T-helper 1 cell treated with Interleukin-12 subunit alpha and Interleukin-12 subunit beta and Interleukin-4 antibody, amounts not matched to agents 30 ng/mL and 1 ng/mL, for 36 hours (primary cell): ENCODE measurements at regions not wholly inside any gene's neighbourhood (a gene's known extent, or its start where the extent isn't known, plus 50 kb on each side); places are given as distances from the start of the nearest gene placed in this dataset.

ENCODE experiments used
- intact Hi-C: fragments of 100-400 bp; cut with micrococcal nuclease; formaldehyde crosslinking; loops from one replicate; pipeline ENCODE4 v1.15.1; 2024

DNA sequence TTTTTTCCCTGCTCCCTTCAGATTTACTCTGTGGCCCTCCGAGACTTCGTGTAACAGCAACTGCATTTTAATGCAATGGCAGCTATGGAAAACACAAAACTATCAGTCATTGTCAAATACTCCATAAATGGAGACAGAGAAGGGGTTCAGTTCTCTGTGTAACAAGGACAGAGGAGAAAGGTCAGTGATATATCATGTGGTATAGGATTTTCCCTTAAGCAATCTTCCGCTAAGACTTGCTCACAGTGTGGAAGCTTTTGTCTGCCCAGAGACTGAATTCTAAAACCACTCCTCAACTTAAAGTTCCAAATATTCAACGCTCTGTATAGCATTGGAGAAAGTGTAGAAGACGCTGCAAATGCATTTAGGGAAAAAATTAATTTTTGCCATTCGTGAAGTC, 111.3 kb upstream of the EDNRB start:
- intact Hi-C loops, result loop anchor here (10.0 kb wide), 2 partner anchors 335 to 1045 kb away; partner anchors contain the start of gene SLAIN1

DNA sequence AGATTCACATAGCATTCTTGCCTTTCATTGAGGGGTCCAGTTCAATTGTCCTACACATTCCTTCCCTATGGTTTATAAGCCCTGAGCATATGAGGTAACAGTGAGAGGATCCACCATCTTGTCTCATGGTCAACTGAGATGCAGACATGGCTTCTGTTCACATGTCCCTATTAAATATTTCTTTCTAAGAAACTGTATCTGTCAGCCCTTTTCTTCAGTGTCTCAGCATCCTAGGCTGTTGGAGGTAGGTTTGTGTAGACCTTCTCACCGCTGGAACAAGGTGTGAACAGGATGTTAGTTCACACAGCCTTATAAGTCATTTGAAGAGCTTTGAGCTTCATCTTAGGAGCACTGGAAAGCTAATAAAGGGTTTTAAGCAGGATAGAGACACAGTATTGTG, 110.3 kb upstream of the EDNRB start:
- intact Hi-C loops, result loop anchor here (10.0 kb wide), 2 partner anchors 334 to 1044 kb away; partner anchors contain the start of gene SLAIN1

DNA sequence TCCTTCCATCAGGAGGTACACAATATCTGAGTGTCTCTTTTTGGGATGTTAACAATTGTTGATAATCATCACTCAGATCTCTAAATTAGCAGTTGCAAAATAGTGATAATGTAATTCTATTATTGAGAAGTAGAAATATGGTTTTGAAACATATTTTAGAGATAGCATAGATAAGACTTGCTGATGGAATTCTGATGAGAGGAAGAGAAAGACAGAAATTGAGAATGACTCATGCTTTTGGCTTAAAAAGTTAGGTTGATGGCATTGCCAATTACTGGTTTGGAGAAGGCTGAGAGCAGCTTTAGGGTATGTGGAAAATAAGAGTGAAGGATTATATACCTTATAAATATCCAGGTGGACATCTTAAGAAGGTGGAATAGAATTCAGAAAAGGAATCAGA, 106.4 kb upstream of the EDNRB start:
- intact Hi-C loops, result loop anchor here (10.0 kb wide), 2 partner anchors 330 to 1040 kb away; partner anchors contain the start of gene SLAIN1

DNA sequence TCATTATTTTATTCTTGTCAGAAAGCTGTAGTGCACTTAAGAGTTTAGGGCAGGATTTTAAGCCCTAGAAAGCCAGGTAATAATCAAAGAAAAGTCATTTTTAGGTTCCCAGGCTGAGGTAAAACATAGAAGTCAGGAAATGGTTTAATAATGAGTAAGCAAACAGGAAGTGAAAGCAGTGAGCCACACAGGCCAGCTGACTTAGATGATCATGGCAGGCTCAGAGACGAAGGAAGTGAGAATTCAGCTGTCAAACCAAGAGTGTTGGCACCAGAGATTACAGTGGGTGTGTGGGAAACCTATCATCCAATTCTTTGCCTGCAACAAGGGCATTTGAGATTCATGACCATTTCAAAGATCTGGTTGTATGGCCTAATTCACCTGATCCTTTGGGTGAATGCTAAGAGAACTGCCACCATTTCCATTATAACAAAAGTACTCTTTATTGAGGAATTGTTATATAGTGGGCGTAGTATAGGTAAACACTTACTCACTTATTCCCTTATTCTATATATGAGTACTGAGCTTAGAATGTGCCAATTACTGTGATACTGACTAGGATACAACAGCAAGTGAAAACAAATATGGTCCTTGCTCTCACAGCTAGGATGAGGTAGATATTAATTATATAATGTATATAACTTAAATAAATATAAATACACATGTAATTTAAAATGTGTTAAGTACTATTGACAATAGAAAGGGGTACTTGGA, 103.7 kb upstream of the EDNRB start:
- intact Hi-C loops, result loop anchor here (1.0 to 10.0 kb wide), 5 partner anchors 94 to 1038 kb away; partner anchors contain the start of gene SLAIN1

DNA sequence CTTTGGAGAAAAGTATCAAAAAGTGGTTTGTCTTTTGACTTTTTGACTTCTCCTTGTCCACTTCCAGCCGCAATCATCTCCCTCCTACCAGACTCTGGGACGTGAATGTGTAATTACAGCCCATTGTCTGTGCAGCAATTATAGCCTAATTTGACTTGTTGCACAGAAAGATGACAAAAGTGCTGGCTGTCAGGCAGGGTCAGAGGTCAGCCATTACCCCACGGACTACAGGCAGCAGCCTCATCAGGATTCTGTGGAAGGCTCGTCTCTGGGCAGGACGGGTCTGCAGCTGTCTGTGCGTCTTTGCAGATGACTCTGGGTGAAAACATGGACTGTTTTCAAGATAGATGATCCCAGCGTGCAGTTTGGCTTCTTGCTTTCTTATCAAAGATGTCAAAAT, 102.2 kb upstream of the EDNRB start:
- intact Hi-C loops, result loop anchor here (10.0 kb wide), 2 partner anchors 326 to 1036 kb away; partner anchors contain the start of gene SLAIN1

DNA sequence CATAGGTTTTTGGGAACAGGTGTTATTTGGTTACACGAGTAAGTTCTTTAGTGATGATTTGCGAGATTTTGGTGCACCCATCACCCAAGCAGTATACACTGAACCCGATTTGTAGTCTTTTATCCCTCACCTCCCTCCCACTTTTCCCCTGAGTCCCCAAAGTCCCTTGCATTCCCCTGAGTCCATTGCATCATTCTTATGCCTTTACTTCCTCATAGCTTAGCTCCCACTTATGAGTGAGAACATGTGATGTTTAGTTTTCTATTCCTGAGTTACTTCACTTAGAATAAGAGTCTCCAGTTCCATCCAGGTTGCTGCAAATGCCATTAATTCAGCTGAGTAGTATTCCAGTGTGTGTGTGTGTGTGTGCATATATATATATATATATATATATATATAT, 97.2 kb upstream of the EDNRB start:
- intact Hi-C loops, result no loop called here

DNA sequence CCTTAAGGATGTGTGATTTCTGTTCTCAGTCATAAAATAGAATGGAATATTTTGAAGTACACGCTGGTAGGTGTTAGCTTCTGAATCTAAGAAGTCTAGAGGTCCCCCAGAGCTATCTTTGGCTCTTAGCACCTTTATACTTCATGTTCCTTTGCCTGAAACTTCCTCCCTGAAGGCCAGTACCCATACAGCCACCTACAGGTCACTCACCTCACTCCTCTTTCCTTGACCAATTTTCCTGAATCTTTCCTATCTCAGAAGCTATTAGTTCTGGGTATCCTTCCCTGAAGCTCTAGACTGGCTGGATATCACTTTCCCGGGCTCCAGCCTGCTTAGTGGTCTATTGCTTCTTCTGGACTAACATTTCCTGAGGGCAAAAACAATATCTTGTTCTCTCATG, 93.4 kb upstream of the EDNRB start:
- intact Hi-C loops, result no loop called here

DNA sequence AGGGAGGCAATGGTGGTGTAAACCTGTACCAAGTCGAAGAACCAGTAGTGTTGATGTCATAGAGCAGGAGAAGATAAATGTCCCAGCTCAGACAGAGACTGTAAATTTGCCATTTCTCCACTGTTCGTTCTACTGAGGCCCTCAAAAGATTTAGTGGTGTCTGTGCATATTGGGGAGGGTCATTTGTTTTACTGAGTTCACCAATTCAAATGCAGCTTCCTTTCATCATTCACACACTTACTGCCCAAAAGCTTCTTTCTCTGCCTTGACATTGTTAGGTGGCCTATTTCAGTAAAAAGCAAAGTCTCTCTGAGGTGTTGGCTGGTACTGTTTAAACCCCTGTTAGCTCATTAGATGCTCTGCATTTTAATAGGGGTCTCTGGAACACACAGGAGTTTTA, 86.2 kb upstream of the EDNRB start:
- intact Hi-C loops, result no loop called here

DNA sequence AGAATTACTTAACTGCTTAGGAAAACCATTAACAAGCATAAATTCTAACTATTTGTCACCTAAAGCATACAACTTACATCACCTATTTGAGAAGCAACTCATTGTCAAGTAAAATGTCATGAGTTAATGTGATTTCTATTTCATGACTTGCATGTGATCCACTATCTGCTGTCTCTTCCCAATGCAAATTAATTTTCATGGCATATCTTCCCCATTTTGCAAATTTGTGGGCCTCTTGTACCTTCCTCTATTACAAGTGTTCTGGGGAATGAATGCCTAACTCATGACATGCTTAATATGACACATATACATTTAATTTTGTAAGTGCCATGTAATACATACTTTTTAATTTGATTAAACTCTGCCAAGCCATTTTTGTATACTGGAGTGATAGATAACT, 81.1 kb upstream of the EDNRB start:
- intact Hi-C loops, result no loop called here

DNA sequence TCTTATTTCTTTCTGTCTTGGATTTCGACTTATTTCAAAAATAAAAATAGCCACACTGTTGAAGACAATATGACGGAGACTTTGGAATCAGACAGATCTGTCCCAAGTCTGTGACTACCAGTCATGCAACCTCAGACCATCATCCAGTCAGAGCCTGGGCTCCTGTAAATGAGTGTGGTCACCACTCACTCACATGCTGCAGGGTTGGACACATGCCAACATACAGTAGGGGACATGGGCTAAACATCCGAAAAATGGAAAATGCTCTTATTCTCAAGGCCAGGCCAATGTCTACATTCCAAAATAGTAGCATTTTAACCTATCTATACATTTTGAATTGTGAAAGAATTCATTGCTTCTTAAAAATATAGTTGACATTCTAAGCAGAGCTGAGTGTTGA, 75.5 kb upstream of the EDNRB start:
- intact Hi-C loops, result loop anchor here (5.0 kb wide), 1 partner anchor 1437 kb away; no protein-coding TSS in a partner anchor

DNA sequence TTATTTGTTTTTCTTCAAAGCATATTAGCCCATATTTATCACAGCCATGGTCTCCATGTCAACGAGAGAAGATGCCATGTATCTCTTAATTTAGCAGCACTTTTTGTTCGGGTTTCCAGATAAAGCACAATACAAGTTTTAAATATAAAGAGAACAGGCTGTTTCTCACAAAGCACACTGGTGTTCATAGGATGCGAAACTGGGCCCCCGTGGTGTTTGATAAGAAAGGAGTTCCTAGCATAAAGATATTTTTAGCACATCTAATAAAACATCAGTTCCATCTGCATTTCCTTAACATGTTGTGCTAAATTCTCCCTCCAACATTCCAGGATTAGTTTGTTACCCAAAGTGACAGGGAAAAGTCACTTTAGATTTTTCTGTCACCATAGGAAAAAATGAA, 72.4 kb upstream of the EDNRB start:
- intact Hi-C loops, result loop anchor here (5.0 kb wide), 1 partner anchor 1434 kb away; no protein-coding TSS in a partner anchor

DNA sequence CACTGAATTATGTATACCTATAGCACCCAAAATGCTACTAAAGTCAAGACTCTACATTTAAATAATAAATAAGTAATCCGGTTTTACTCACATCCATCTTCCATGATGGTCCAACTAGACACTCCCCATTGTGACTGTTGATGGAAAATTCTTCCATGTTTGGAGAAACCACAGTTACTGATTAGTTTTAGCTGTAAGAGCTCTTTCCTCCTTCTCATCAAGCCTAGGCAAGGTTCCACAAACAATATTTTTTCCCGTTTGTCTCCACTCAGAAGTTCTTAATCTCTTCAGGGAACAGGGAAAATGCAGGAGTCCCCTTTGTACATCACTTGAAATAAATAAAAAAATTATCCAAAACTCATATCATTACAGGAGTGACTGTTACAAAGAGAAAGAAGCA, 70.7 kb upstream of the EDNRB start:
- intact Hi-C loops, result no loop called here

DNA sequence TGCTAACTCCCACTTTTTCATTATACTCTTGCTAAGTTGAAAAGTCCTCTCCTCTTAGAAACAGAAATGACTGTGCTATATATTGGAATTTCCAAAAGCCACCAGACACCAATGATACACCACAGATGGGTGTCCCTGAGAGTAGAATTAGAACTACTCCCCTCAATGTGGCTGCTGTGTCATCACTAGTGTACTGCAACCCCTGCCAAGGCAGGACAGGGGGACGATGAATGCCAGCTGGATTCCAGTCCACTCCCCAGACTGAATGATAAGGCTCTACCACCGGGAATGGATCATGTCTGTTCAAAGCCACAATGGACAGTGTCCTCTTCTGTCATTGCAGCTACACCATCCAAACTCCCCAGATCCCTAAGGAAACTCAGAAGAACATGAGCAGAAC, 69.7 kb upstream of the EDNRB start:
- intact Hi-C loops, result no loop called here

DNA sequence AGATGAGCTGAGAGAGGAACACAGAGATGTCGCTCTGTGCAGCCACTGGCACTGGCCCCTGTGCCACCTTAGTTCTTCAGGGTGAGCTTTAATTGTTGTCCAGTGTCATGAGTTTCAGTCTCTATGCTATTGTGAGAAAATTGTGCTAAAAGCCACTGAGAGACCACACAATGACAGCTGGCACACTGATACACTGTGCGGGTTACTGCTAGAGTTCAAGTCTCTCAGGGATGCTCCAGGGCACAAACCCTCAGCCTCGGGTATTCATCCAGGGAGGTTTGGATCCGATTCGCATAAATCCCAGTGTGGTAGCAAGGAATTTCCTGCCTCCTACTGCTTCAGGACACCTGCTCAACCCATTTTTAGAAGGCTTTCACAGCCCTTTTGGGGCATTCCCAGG, 68.1 kb upstream of the EDNRB start:
- intact Hi-C loops, result no loop called here

DNA sequence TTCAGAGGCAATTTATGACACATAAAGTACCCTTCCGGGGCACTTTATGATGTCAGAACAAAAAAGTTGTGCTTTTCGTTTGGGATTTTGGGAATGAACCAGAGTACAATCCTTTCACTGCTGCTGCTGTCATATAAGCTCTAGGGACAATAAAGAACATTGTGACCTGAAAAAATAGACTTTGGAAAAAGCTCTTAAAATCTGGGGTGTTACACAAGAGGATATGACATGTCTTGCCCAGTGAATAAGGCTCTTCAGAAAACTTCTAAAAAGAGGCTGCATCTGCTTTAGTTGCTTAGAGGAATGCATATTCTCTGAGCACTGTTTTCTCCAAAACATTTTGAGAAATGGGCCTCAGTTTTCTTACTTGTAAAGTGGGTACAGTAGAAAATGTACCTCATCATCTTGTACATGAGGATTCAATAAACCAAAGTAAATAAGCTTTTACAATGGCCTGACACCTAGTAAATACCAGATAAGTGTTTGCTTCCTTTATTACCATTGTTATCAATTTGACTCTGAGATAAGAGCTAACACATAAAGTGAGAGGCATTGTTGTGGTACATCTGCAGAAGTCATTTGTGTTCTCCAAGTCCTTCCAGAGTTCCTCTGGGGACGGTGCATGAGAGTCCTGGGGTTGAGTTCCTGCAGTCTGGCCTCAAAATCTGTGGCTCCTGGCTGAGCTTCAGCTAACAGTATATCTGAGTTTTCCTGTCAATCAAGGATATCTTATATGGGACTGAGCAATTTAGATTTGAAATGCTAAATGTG, 67.4 kb upstream of the EDNRB start:
- intact Hi-C loops, result no loop called here

DNA sequence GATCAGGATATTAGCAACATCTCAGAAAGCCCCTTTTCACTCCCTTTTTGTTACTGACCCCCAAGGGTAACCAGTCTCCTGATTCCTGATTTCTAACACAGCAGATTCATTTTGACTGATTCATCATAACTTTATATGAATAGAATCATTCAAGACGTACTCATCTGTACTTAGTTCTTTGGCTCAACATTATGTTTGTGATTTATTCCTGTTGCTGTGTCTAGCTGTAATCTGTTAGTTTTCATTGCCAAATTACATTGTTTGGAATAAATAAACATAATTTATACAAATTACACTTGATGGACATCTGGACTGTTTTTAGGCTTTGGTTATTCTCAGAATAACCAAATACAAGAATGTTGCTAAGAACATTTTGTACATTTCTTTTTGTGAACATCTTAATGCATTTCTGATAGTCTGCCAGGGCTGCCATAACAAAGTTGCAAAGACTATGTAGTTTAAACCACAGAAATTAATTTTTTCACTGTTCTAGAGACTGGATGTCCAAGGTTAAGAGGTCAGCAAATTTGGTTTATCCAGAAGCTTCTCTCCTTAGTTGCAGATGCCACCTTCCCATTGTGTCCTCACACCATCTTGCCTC, 62.8 kb upstream of the EDNRB start:
- intact Hi-C loops, result no loop called here

DNA sequence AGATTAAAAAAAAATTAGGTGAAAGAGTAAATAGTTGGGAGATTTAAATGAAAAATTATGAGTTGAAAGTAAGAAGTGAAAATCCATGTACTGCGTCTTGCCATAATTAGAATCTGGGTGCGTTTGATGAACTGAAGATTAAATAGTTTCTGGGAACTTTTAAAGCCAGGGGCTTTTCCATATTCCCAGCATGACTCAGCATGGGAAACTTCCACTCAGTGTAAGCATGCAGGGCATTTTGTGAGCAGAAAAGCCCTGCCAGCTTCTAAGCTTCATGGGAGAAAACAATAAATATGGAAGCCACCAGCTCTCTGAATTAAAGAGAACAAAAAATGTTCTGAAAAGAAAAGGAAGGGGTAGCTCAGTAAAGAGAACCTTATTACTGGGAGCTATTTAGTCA, 62.0 kb upstream of the EDNRB start:
- intact Hi-C loops, result no loop called here

DNA sequence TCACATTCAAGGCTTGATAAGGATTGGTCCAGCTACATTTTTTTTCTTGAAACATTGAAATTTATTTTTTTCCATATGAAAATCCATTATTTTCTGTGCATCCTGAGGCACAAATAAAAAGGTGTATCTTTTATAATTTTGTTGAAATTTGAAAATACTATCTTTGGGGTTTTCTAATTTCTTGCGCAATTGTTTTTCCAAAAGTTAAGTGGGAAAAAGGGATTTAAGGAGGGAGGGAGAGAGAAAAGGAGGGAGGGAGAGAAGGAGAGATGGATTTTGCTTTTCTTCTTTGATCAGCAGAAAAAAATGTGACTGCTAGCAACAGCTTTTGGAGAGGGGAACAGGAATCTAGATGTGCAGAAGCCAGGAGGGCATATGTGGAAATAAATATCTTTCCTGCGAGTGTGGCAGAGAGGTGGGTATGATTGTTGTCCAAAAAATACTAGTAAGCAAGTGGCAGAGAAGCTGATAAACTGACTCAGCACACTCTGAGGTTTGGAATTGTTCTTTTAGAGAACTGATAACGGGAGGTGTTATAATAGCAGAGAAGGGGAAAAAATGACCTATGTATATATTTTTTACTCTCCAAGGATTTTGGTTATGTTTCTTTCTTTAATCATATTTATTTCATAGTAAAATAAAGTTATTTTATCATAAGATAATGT, 61.2 kb upstream of the EDNRB start:
- intact Hi-C loops, result no loop called here

DNA sequence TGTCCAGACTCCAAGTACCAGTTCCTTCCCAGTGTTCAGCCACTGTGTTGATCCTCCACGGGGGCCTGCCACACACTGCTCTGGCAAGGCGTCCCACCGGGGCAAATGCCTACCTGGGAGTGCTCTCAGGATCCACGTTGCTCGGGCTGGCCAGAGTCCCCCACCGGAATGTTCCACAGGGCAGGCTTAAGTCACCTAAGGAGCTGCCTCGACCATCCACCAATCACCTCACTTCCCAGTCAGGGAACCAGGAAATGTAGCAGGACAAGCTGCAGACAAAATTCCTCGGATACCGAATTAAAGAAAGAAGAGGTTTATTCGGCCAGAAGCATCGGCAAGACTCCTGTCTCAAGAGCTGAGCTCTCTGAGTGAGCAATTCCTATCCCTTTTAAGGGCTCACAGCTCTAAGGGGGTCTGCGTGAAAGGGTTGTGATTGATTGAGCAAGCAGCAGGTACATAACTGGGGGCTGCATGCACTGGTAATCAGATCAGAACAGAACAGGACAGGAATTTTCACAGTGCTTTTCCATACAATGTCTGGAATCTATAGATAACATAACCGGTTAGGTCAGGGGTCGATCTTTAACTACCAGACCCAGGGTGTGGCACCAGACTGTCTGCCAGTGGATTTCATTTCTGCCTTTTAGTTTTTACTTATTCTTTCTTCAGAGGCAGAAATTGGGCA, 56.9 kb upstream of the EDNRB start:
- intact Hi-C loops, result no loop called here

DNA sequence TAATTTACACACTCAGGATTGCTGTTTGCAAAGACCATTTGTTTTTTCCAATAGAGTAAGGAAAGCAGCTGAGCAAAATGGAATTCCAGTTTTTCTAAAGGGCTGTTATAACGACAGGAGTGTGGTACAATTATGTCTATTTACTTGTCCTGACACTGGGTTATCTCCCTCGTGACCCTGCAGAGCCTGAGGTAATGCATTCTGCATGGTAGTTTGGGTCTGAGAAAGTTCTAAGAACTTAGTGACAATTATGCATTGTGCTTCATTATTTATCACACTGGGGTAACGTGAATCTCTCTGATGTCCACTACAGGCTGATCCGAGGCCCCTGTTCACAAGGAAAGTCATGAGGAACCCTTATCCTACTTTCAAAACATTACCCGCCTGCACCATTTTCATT, 50.7 kb upstream of the EDNRB start:
- intact Hi-C loops, result no loop called here
